Glomerular visceral epithelial cell (primary cell): ENCODE measurements at regions not wholly inside any gene's neighbourhood (a gene's known extent, or its start where the extent isn't known, plus 50 kb on each side); places are given as distances from the start of the nearest gene placed in this dataset.
A peak's percentile ranks its signal among the peaks of the same experiment; 100 is the strongest.
"Not testable (repeated sequence)": the region's sequence is repeated elsewhere in the genome, so short reads cannot be mapped to it uniquely, and the experiment has no call there.

ENCODE experiments used
- DNase-seq: peaks from one replicate; pipeline ENCODE4 v3.0.0-alpha.2; 2016; ENCODE audit errors: extremely low spot score

DNA sequence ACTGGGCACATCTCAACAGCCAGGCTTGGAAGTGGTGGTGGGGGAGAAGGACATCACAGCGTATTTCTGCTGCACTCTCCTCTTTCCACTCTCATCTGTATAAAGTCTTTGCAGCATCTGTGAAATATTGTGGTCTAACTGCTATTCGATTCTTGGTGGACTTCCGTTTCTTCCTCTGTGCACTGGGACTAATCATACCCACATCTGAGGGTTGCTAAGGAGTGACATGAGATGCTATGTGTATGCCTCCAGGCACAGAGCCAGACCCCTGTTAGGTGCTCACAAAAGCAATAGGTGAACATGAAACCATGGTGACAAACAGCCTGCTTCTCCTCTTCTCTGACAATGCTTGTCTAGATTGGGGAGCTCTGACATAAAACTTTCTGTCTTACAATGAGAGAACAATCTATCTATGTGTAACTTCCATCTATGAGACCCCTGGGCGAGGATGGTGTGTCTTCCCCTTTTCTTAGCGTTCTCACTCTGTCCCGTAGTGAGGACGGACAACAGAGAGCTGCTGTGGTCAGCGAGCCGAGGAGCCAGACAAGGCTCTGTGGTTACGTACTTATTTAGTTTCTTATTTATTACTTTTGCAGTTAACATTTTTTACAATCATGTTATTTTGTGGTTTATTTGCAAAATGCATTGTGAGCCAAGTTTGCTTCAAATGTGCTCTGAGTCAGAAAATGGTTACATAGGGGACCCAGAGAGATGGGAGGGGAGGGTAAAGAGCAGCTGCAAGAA is 196.7 kb upstream of the TPRG1 start:
- no peak for DNase-seq

- DNase-seq, result no peak
These were observed 196.0 kb upstream of the TPRG1 start for GRCh38 chr3:188975600-188976314.

DNA sequence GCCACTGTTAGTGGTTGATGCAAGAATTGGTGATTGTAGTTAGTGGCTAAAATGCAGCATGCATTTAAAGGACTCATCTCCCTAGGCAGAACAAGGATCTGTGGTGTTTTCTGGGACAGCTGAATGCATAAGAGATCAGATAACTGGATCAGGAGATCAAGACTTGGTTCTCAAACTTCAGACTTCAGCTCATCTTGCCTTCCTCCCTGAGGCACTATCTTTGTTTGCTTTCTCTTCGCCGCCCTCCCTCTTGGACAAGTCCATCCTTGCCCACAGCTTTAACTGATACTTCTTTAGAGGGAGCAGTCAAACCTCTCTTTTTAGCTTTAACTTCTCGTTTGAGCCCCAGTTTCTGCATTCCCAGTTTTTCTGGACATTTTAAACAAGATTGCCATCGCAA is 195.4 kb upstream of the TPRG1 start:
- no peak for DNase-seq

DNA sequence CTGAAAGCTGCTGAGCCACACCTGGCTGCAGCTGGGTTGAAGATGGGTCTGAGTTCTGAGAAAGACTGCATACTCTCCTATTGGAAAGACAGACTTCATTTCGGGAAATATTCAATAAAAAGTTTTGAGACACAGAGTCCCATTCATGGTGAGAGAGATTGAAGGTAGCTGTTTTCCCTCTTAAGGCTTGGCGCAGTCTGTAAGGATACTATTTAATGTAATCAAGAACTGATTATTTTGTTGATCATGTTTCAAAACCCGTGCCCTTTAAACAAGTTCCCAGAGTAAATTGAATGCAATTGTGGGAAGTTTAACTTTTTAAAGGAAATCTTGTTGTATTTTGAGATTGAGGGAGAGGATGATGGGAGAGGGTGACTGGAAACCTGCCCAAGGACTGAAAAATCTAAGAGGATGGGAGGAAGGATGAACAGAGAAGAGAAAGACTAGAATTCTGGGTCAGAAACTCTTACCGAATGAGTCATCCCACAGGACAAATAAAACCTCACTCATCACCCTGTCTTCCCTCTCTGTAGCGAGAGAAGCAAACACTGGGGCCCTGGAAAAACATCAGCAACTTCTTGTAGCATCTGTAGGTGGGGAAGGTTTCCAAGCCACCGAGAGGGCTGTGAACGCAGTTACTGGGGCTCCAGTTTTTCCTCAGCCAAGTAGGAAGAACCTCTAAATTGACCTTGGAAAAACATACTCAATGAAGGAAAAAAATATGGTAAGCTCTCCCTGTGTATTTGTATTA is 193.2 kb upstream of the TPRG1 start:
- DNase-seq, result peak; percentile 6

DNA sequence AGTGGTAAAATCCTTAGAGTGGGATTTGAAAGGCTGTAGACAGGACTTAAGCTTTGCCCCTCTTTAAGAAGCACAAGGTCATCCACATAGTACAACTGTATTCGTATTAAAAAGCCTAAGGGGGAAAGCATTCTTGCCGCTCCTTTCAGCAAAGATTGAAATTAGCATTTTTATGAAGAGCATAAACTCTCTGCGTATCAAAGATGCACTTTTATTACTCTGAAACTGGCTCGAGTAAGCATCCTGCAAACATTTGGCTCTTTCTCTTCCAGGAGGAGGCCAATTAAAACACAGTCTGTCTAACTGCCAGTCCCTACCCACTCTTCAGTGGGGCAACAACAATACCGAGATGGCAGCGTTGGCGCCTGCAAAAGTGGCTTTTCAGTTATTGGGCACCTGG is 192.5 kb upstream of the TPRG1 start:
- DNase-seq, result no peak

- no peak for DNase-seq
These were observed 192.0 kb upstream of the TPRG1 start for GRCh38 chr3:188979669-188980310.

DNA sequence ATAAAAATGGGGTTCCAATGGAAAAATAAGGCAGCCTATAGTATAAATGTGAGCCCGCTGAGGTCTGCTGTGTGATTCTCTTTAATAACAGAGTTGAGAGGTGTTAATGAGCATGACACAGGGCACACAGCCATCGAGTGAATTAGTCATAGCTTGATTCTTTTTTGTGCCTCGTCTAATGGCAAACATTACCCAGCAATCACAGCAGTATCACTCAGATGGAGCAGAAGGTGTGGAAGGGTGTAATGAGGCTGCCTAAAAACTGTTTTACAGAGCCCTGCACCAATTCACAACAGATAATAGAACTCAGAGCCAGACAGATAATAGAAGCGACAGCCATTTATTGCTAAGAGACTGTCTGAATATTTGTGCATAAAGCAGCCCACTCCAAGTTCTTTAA is 178.6 kb upstream of the TPRG1 start:
- DNase-seq, result no peak

DNA sequence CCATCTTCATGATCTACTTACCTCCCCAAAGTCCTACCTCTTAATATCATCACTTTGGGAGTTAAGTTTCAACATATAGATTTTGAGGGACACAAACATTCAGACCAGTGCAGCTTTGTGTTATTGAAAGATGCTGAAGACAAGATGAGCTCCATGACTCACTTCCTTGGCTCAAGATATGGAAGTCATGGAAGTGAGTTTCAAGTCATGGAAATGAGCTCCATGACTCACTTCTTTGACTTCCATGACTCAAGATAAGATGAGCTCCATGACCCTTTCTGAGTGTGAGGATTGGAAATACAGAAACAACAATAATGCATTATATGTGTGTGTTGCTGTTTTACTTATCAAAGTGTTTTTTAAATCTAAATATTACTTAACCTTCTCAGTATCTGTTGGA is 170.2 kb upstream of the TPRG1 start:
- DNase-seq, result peak; percentile 42

GRCh38 chr3:189003410-189003809 is 168.4 kb upstream of the TPRG1 start:
- DNase-seq, result no peak

DNA sequence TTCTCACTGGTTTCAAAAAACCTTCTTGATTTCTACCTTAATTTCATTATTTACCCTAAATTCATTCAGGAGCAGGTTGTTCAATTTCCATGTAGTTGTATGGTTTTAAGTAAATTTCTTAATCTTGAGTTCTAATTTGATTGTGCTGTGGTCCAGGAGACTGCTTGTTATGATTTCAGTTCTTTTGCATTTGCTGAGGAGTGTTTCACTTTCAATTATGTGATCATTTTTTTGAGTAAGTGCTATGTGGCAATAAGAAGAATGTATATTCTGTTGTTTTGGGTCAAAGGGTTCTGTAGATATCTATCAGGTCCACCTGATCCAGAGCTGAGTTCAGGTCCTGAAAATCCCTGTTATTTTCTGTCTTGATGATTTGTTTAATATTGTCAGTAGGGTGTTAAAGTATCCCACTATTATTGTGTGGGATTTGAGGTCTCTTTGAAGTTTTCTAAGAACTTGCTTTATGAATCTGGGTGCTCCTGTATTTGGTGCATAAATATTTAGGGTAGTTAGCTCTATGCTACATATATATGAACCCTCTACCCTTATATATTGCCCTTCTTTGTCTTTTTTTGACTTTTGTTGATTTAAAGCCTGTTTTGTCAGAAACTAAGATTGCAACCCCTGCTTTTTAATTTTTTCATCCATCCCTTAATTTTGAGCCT is 158.4 kb upstream of the TPRG1 start:
- no peak for DNase-seq

DNA sequence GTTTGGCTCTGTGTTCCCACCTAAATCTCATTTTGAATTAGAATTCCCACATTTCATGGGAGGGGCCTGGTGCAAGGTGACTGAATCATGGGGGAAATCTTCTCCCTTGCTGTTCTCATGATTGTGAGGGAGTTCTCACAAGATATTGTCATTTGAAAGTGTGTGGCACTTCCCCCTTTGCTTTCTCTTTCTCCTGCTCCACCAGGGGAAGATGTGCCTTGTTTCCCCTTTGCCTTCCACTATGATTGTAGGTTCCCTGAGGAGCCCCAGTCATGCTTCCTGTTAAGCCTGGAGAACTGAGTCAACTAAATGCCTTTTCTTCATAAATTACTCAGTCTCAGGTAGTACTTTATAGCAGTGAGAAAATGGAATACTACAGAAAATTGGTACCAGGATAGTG is 157.2 kb upstream of the TPRG1 start:
- no peak for DNase-seq

- not testable (repeated sequence) for DNase-seq
These were observed 148.9 kb upstream of the TPRG1 start for GRCh38 chr3:189022576-189023466.

GRCh38 chr3:189025866-189026265 is 145.9 kb upstream of the TPRG1 start:
- DNase-seq, result no peak

DNA sequence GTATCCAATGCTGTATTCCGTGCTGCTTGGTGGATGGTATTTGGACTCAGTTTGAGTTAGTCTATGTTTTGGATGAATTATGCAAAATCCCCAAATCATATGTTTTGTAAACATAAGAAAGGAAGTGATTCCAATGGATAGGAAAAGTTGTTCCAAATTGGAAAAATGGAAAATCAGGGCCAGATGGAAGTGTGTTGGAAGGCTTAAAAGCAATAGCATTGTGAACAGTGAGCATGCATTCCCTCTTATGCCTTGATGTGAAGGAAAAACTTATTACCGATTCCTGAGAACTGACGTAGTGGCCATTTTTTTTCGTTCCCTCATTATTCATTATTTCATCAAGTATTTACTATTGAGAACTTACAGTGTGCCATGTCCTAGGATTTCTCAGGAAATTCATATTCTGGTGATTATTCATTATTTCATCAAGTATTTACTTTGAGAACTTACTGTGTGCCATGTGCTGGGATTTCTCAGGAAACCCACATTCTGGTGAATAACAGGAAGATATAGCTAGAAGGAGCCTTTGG is 144.1 kb upstream of the TPRG1 start:
- no peak for DNase-seq

DNA sequence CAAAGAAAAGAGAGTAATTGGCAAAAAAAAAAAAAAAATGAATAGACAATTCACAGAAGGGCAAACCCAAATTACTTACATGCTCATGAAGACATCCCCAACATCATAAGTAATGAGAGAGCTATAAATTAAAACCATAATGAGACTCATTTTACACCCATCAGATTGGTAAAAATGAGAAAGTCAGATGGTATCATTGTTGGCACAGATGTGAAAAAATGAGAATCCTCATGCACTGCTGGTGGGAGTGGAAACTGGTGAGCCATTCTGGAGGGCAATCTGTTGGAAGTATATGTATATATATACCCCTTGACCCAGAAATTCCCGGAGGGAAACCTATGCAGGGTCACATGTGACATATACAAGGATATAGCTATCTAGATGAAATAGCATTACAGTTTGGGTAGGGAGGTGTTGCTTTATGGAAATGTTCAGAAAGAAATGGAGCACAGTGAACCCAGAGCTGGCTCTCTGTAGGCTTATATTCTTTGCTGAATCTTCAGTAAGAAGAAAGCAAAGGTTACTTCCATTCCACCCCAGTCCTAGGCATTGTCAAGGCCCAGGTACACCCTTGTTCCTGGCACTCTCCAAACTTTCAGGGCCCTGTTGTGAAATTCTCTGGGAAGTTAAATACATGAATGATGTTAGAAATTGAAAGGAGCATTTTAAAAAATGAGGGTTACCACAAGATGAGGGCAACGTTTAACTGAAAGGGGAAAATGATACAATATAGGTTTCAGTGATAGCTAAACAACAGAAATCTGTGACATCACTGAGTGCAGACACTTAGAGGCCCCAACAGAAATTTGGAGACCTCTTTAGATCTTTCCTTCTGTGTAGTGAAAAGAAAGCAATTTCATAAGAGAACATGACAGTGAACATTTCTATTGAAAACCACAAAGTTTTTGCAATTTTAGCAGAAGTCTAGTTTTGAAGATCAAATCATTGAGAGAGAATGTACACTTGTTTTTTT is 132.7 kb upstream of the TPRG1 start:
- DNase-seq, result no peak

- DNase-seq, result no peak
These were observed 131.0 kb upstream of the TPRG1 start for GRCh38 chr3:189040656-189041335.

GRCh38 chr3:189041482-189042090 is 130.2 kb upstream of the TPRG1 start:
- DNase-seq, result peak; percentile 47

DNA sequence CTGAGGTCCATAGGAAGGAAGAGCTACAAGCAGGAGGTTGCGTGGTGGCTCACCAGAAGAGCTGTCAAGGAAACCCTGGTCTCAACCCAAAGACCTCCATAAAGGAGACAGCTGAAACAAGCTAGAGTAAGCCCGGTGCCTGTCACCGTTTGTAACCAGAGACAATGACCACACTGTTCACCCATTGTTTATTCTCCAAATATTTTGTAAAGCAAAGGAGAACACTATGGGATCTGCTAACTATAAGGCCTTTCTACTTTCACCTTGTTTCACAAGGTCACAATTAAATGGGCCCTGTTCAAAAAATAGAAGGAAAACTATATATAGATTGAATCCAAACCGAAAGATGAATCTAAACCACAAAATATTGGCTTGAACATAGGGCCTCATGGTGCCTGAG is 128.9 kb upstream of the TPRG1 start:
- no peak for DNase-seq
